Osteocyte (in vitro differentiated cells): ENCODE measurements at regions not wholly inside any gene's neighbourhood (a gene's known extent, or its start where the extent isn't known, plus 50 kb on each side); places are given as distances from the start of the nearest gene placed in this dataset.

ENCODE experiments used
- DNase-seq: peaks from one replicate; pipeline ENCODE4 v3.0.0; 2021; ENCODE audit warnings: mixed read lengths; ENCODE audit not compliant: unreplicated experiment; ENCODE audit errors: extremely low spot score
- H3K27ac Mint-ChIP-seq: one replicate; pipeline ENCODE4 v1.8.0; 2021; ENCODE audit warnings: mild to moderate bottlenecking, mixed read lengths; ENCODE audit not compliant: unreplicated experiment
- H3K27me3 Mint-ChIP-seq: one replicate; pipeline ENCODE4 v1.8.0; 2021; ENCODE audit warnings: mixed read lengths; ENCODE audit not compliant: unreplicated experiment
- H3K36me3 Mint-ChIP-seq: one replicate; pipeline ENCODE4 v1.8.0; 2021; ENCODE audit warnings: mixed read lengths; ENCODE audit not compliant: unreplicated experiment
- H3K4me1 Mint-ChIP-seq: one replicate; pipeline ENCODE4 v1.8.0; 2021; ENCODE audit warnings: mixed read lengths; ENCODE audit not compliant: unreplicated experiment
- H3K4me3 Mint-ChIP-seq: one replicate; pipeline ENCODE4 v1.8.0; 2021; ENCODE audit warnings: mild to moderate bottlenecking, moderate library complexity, mixed read lengths; ENCODE audit not compliant: unreplicated experiment
- H3K9me3 Mint-ChIP-seq: one replicate; pipeline ENCODE4 v1.8.0; 2021; ENCODE audit warnings: mixed read lengths; ENCODE audit not compliant: unreplicated experiment
- TF ChIP-seq, protein P1 (sequence below): fragments of 200-600 bp; sonication (generic); IDR thresholded peaks from 2 replicates; pipeline ENCODE4 v1.5.0; 2021; ENCODE audit warnings: antibody characterized with exemption, mild to moderate bottlenecking, moderate library complexity

DNA sequence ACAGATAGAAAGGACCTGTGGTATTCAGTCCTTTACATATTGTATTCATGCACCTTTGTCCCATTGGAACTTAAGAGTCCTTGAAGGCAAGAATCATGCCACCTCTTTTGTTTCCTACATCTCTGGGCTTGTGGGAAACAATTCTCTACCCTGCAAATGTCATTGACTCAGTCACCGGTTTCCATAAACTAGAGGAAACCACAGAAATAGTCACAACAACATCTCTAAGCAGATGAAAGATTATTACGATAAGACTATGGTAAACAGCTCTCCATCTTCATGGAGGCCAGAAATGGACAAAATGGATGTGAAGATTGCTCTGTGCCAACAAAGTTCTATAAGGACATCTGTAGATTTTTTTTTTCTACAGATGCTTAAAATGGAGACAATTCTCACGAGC lies 165.5 kb downstream of the PIK3R1 start:
- Mint-ChIP-seq H3K27ac (no peak overlapping the region), H3K4me1 (no peaks in the 10 kb centered on the region)

DNA sequence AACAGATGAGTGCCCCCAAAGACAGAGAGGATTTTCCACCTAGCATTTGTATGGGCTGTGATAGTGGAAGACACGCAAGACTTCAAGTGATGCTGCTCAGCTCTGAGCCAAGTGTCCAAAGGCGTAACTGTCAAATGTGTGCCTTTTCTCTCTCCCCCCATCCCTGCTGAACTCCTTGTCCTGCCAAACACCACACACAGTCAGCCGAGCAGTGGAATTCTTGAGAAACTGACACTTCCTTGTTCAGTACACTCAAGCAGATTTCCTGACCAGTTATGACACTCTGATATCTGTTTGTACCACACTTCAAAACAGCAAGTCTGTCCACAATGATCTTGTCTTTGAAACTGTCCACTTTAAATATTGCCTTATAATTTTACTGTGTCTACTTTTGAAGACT lies 166.4 kb downstream of the PIK3R1 start:
- H3K4me3 Mint-ChIP-seq, result no peak overlapping the region
- H3K36me3 Mint-ChIP-seq, result no peaks in the 10 kb centered on the region

More for the DNA sequence above, 165.5 kb downstream of the PIK3R1 start:
- Mint-ChIP-seq H3K36me3 (no peaks in the 10 kb centered on the region), H3K9me3 (no peaks in the 10 kb centered on the region), H3K27me3 (peaks cover 6% of the 10 kb centered on the region), H3K4me3 (no peak overlapping the region)
- TF ChIP-seq, protein P1, sequence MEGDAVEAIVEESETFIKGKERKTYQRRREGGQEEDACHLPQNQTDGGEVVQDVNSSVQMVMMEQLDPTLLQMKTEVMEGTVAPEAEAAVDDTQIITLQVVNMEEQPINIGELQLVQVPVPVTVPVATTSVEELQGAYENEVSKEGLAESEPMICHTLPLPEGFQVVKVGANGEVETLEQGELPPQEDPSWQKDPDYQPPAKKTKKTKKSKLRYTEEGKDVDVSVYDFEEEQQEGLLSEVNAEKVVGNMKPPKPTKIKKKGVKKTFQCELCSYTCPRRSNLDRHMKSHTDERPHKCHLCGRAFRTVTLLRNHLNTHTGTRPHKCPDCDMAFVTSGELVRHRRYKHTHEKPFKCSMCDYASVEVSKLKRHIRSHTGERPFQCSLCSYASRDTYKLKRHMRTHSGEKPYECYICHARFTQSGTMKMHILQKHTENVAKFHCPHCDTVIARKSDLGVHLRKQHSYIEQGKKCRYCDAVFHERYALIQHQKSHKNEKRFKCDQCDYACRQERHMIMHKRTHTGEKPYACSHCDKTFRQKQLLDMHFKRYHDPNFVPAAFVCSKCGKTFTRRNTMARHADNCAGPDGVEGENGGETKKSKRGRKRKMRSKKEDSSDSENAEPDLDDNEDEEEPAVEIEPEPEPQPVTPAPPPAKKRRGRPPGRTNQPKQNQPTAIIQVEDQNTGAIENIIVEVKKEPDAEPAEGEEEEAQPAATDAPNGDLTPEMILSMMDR, result no peak
- DNase-seq, result no peak

DNA sequence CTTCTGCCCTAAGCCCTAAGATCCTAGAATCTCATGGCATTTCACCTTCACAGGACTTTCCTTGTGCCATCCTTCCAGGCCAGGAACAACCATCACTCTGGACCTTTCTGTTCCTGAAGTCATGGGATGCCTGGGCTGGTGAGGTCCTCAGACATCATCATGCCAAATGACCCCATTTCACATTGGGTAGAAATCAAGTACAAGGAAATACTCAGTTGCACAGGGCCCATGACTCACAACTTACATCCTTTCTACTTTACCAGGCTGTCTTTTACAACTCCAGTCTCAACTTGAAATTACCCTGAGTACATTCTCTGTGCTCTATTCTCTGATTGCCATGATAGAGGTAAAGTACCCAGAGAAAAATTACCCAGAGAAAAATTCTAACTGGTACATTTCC lies 167.1 kb downstream of the PIK3R1 start:
- Mint-ChIP-seq H3K27me3 (peaks cover 6% of the 10 kb centered on the region), H3K4me3 (no peak overlapping the region), H3K9me3 (no peaks in the 10 kb centered on the region), H3K27ac (no peak overlapping the region), H3K36me3 (no peaks in the 10 kb centered on the region), H3K4me1 (no peaks in the 10 kb centered on the region)
- TF ChIP-seq, protein P1, result no peak
- no peak for DNase-seq

More for the DNA sequence above, 166.4 kb downstream of the PIK3R1 start:
- Mint-ChIP-seq H3K9me3 (no peaks in the 10 kb centered on the region), H3K27ac (no peak overlapping the region), H3K4me1 (no peaks in the 10 kb centered on the region), H3K27me3 (peaks cover 6% of the 10 kb centered on the region)
- TF ChIP-seq, protein P1, result no peak
- no peak for DNase-seq

DNA sequence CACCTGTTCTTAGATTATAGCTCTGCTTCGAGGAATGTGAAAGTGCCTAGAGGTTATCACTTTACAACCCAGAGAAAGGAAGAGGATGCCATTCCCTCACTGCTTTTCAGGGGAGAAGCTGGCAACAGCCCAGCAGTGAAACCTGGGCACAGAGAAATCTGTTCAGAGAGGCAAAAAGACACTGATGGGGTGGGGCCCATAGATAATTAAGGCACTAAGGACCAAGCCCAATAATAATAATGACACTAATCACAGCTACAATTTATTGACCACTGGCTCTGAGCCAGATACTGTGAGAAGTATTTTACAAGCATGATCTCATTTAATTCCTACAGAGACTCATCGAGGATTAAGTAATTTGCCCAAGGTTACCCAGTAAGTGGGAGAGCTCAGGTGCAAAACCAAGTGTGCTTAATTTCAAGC lies 168.3 kb downstream of the PIK3R1 start:
- no peak for DNase-seq
- Mint-ChIP-seq H3K27ac (no peak overlapping the region), H3K4me3 (no peak overlapping the region), H3K9me3 (no peaks in the 10 kb centered on the region), H3K27me3 (peaks cover 3% of the 10 kb centered on the region), H3K36me3 (no peaks in the 10 kb centered on the region), H3K4me1 (no peaks in the 10 kb centered on the region)
- TF ChIP-seq, protein P1, result no peak

DNA sequence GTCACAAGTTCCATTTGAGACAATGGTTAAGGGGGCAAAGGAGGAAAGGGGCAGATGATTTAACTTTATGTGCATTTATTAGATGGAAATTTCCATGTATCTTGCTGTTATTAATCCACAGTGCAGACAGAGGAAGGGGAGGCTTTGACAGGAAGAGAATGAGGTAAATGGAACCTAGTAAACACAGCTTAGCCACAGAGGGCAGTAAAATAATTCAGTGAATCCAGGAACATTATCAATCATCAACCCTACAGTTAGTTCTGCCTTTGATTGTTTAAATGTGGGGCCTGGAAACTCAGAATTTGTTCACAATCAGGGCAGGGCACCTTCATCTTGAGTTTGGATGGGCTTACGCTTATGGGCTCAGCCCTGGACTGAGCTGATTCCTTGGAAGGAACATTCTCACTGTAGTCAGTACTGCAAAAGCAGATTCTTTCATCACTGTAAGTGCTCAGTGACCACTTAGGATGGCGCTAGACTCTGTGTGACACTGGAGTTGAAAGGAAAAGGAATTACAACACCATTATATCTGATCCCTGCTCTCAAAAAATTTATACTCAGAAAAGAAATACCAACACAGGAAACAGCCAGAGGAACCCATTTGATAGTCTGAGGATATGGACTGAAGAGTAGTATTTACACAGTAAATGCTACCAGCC lies 169.5 kb downstream of the PIK3R1 start:
- Mint-ChIP-seq H3K9me3 (no peaks in the 10 kb centered on the region), H3K36me3 (no peaks in the 10 kb centered on the region), H3K27ac (no peak overlapping the region), H3K27me3 (peaks cover 3% of the 10 kb centered on the region), H3K4me1 (peaks cover 2% of the 10 kb centered on the region), H3K4me3 (no peak overlapping the region)
- no peak for DNase-seq
- TF ChIP-seq, protein P1, result no peak
